ENCODE measurements at regions not wholly inside any gene's neighbourhood (a gene's known extent, or its start where the extent isn't known, plus 50 kb on each side); places are given as distances from the start of the nearest gene placed in this dataset.

DNA sequence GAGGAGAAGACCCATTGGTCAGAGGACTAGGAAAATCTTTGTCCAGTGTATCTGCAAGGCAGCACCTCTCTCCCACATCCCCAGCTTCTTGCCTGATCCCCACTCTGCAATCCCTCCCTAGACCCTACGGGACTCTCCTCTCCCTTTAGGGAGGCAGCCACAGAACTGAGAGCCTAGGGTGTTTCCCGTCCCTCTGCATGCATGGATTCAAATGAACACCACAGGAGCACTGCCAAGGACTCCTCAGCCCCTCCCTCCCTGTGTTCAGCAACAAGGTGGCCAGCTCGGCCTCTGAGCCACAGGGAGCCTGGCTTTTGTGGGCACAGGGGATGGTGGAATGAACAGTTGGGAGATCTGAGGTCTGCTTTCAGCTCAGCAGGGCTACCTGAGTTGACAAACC lies 117.1 kb downstream of the TXNL1 start:
- TF ChIP-seq, protein P1, sequence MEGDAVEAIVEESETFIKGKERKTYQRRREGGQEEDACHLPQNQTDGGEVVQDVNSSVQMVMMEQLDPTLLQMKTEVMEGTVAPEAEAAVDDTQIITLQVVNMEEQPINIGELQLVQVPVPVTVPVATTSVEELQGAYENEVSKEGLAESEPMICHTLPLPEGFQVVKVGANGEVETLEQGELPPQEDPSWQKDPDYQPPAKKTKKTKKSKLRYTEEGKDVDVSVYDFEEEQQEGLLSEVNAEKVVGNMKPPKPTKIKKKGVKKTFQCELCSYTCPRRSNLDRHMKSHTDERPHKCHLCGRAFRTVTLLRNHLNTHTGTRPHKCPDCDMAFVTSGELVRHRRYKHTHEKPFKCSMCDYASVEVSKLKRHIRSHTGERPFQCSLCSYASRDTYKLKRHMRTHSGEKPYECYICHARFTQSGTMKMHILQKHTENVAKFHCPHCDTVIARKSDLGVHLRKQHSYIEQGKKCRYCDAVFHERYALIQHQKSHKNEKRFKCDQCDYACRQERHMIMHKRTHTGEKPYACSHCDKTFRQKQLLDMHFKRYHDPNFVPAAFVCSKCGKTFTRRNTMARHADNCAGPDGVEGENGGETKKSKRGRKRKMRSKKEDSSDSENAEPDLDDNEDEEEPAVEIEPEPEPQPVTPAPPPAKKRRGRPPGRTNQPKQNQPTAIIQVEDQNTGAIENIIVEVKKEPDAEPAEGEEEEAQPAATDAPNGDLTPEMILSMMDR (IDR thresholded peaks at IDR 0.05; ENCODE audit: insufficient read depth, low read depth, low read length), result no peak
- no peak for DNase-seq (ENCODE audit: low read depth)
- H3K4me3 ChIP-seq (ENCODE audit: low read depth, low read length), result no peak overlapping the region

DNA sequence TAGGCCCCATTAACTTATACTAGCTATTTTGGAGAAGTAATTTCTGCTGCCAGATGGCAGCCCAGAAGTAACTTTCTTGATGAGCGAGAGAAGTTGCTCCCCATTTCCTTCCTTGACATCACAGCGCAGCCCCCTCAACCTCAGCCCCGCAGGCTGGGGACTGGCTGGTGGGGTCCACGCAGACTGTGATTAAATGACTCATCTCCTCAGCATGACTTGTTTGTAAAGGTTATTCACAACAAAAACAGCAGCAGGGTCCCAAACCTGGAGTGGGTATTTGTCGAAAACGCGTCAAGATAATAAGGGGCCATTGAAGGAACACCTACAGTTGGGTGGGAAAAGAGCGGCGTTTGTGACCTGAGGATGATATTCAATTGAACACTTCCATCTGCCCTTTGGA lies 120.6 kb downstream of the TXNL1 start:
- DNase-seq (ENCODE audit: low read depth), result no peak
- H3K4me3 ChIP-seq (ENCODE audit: low read depth, low read length), result no peak overlapping the region
- TF ChIP-seq, protein P1 (IDR thresholded peaks at IDR 0.05; ENCODE audit: insufficient read depth, low read depth, low read length), result no peak

DNA sequence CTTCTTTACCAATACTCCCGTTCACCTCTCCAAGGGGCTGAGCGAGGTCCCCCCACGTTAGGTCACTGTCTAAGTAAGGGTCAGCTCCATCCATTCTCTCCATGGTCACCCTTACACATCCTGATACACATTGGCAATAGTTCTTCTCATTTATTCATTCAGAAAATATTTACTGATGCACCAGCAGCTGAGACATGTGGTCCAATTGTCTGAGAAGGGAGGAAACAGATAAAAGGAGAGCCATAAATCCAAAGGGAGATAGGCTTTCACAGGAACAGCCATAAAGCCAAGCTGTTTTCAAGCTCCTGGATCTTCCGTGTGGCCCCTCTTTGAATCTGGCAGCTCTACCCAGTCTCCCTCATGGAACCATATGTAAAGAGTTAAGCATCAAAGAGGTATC lies 121.2 kb downstream of the TXNL1 start:
- TF ChIP-seq, protein P1 (IDR thresholded peaks at IDR 0.05; ENCODE audit: insufficient read depth, low read depth, low read length), result no peak
- no peak for DNase-seq (ENCODE audit: low read depth)
- H3K4me3 ChIP-seq (ENCODE audit: low read depth, low read length), result no peak overlapping the region

DNA sequence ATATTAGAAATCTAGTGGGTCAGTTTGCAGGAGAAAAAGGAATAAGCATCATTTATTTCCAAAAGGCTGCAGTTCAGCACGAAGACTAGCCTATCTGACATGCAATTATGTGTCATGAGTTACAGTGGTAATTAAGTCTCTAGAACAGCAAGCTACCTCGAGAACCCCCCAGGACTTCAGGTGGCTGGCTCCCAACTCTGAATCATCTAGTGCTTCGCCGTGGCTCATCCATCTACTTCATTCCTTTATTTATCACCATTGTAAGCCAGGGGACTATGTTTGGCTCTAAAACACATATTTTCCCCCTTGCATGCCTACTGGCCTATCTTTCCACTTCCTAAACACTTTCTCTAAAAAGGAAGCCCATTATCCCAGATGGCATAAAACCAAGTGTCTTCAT lies 121.6 kb downstream of the TXNL1 start:
- DNase-seq (ENCODE audit: low read depth), result no peak
- no peak overlapping the region for H3K4me3 ChIP-seq (ENCODE audit: low read depth, low read length)
- TF ChIP-seq, protein P1 (IDR thresholded peaks at IDR 0.05; ENCODE audit: insufficient read depth, low read depth, low read length), result no peak

DNA sequence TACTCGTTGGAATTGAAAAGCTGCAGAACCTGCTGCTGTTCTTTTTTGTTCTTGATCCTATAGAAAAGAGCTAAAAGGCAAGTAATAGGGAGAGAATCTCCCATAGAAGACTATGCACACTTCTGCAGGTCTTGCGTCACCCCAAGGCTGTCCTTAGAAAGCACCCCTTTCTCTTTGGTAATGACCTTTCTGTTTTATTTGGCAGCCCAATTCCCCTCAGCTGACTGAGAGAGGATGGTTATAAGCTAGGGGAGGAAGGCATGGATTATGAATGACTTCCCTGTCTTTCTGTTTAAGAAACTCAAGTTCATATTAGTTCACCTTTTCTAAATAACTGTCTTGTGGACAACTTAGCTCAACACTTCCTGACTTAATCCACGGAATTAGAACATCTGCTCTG lies 122.9 kb downstream of the TXNL1 start:
- H3K4me3 ChIP-seq (ENCODE audit: low read depth, low read length), result no peak overlapping the region
- TF ChIP-seq, protein P1 (IDR thresholded peaks at IDR 0.05; ENCODE audit: insufficient read depth, low read depth, low read length), result no peak
- no peak for DNase-seq (ENCODE audit: low read depth)

DNA sequence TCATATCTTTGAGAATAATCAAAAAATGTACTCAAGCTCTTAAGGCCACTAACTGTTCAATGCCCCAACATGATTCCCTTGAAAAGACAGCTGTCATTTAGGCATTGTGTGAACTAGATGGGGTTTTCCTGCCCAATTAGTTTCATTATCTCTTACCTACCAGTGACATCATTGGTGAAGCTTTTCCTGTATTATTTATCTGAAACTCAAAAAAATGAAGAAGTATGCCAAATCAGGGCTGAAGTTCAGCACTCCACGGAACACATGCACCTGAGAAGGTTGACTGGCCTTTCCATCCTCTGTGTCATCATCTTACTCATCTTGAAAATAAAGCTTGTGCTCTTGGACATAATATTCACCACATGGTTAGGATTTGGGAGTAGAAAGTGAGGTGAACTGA lies 126.4 kb downstream of the TXNL1 start:
- DNase-seq (ENCODE audit: low read depth), result no peak
- no peak overlapping the region for H3K4me3 ChIP-seq (ENCODE audit: low read depth, low read length)
- TF ChIP-seq, protein P1 (IDR thresholded peaks at IDR 0.05; ENCODE audit: insufficient read depth, low read depth, low read length), result no peak

DNA sequence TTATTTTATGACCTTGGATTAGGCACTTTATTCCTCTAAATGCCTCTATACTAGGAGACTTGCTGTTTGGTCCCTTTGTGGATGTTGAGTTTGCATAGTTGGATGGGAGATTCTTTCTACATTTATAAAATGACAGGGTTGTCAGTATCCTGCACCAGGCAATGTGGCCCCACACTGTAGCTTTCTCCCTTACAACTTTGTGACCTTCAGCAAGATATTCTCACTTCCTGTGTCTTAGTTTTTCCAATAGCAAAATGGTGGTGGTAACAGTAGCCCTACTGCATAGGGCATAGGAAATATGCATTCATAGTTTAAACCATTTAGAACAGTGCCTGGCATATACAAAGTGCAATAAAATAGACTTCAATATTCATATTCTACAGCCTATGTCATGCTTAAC lies 128.3 kb downstream of the TXNL1 start:
- no peak overlapping the region for H3K4me3 ChIP-seq (ENCODE audit: low read depth, low read length)
- TF ChIP-seq, protein P1 (IDR thresholded peaks at IDR 0.05; ENCODE audit: insufficient read depth, low read depth, low read length), result no peak
- no peak for DNase-seq (ENCODE audit: low read depth)
